HCT116 (cell line): ENCODE measurements at regions not wholly inside any gene's neighbourhood (a gene's known extent, or its start where the extent isn't known, plus 50 kb on each side); places are given as distances from the start of the nearest gene placed in this dataset.

Source experiments
- CEBPB ChIP-seq: IDR thresholded peaks from 2 replicates; pipeline ENCODE4 v1.6.1; 2012; ENCODE audit warnings: low read depth
- CTCF ChIP-seq, 3 experiments: fragments of 200-600 bp in 1 of 3; sonication (generic) in 1 of 3; IDR thresholded peaks in 2 of 3; conservative IDR thresholded peaks in 1 of 3; 2 replicates each; pipeline ENCODE4 v1.5.1; 2012 to 2017; ENCODE audit warnings: low read depth in 2 of 3, low read length in 2 of 3, antibody characterized with exemption in 1 of 3, borderline replicate concordance in 1 of 3, control low read depth in 1 of 3, mild to moderate bottlenecking in 1 of 3, mixed read lengths in 1 of 3, mixed run types in 1 of 3, moderate library complexity in 1 of 3; ENCODE audit not compliant: insufficient read depth in 1 of 3
- ELF1 ChIP-seq: IDR thresholded peaks from 2 replicates; pipeline ENCODE4 v1.6.1; 2012; ENCODE audit warnings: low read depth, borderline replicate concordance
- EZH2 ChIP-seq: fragments of 200-600 bp; sonication (generic); IDR thresholded peaks from 2 replicates; pipeline ENCODE4 v1.6.1; 2017; ENCODE audit warnings: antibody characterized with exemption, mixed run types
- POLR2AphosphoS5 ChIP-seq: IDR thresholded peaks from 2 replicates; pipeline ENCODE4 v1.6.1; 2011; ENCODE audit warnings: mild to moderate bottlenecking, low read depth, low read length, moderate library complexity
- RAD21 ChIP-seq: IDR thresholded peaks from 2 replicates; pipeline ENCODE4 v1.6.1; 2012; ENCODE audit warnings: low read depth, mild to moderate bottlenecking
- SP1 ChIP-seq: IDR thresholded peaks from 2 replicates; pipeline ENCODE4 v1.6.1; 2012; ENCODE audit warnings: low read depth
- SRF ChIP-seq: IDR thresholded peaks from 2 replicates; pipeline ENCODE4 v1.6.1; 2012; ENCODE audit warnings: low read depth

DNA sequence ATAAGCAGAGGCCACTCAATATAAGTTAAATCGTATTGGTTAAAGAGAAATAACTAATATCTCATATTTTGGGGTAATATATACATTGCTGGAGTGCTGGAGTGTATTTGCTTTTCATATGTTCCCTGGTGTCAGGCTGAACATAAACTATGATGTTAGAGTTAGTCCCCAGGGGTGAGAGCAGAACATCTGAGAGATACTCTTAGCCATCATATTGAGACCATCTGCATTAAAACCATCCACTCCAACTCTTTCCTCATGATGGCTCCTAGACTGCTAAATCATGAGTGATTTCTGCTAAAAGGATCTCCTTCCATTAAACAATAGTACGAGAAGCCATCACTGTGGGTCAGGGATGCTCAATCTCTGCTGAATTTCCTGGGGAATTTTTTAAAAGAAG, 436.2 kb downstream of the DTWD2 start:
- TF ChIP-seq CTCF (IDR thresholded peaks at IDR 0.05 in 2 of 3, conservative IDR thresholded peaks at IDR 0.05 in 1 of 3; ENCODE audit: borderline replicate concordance in 1 of 3, insufficient read depth in 1 of 3, low read depth in 2 of 3, low read length in 2 of 3) (no peak), POLR2AphosphoS5 (no peak), SP1 (no peak), SRF (no peak), ELF1 (no peak), EZH2 (no peak), CEBPB (no peak), RAD21 (no peak)
